CD1c-positive myeloid dendritic cell (primary cell): ENCODE measurements at regions not wholly inside any gene's neighbourhood (a gene's known extent, or its start where the extent isn't known, plus 50 kb on each side); places are given as distances from the start of the nearest gene placed in this dataset.
A peak's percentile ranks its signal among the peaks of the same experiment; 100 is the strongest.

ENCODE experiments used
- DNase-seq: peaks from one replicate; pipeline ENCODE4 v3.0.0-alpha.2; 2016; ENCODE audit errors: extremely low spot score

GRCh38 chr18:37705016-37705415, 139.4 kb upstream of the CELF4 start:
- no peak for DNase-seq

- DNase-seq = no peak
Observed at GRCh38 chr18:37702841-37703240, 137.2 kb upstream of the CELF4 start.

GRCh38 chr18:37701967-37702366, 136.4 kb upstream of the CELF4 start:
- peak; percentile 3 for DNase-seq

- no peak for DNase-seq
Observed at GRCh38 chr18:37698508-37699040, 133.0 kb upstream of the CELF4 start.

- no peak for DNase-seq
Observed at GRCh38 chr18:37694516-37694915, 128.9 kb upstream of the CELF4 start.

GRCh38 chr18:37691162-37691561, 125.6 kb upstream of the CELF4 start:
- DNase-seq = no peak

- no peak for DNase-seq
Observed at GRCh38 chr18:37689841-37690240, 124.2 kb upstream of the CELF4 start.

GRCh38 chr18:37684590-37684989, 119.0 kb upstream of the CELF4 start:
- DNase-seq = no peak

- DNase-seq = no peak
Observed at GRCh38 chr18:37684183-37684582, 118.6 kb upstream of the CELF4 start.

- DNase-seq = no peak
Observed at GRCh38 chr18:37680911-37681310, 115.3 kb upstream of the CELF4 start.

- no peak for DNase-seq
Observed at GRCh38 chr18:37676276-37676675, 110.7 kb upstream of the CELF4 start.

- DNase-seq = no peak
Observed at GRCh38 chr18:37675699-37676098, 110.1 kb upstream of the CELF4 start.

GRCh38 chr18:37674570-37674969, 109.0 kb upstream of the CELF4 start:
- DNase-seq = no peak

GRCh38 chr18:37673671-37674070, 108.1 kb upstream of the CELF4 start:
- DNase-seq = no peak

GRCh38 chr18:37672932-37673595, 107.5 kb upstream of the CELF4 start:
- DNase-seq = no peak

- no peak for DNase-seq
Observed at GRCh38 chr18:37672001-37672400, 106.4 kb upstream of the CELF4 start.

GRCh38 chr18:37671530-37671929, 105.9 kb upstream of the CELF4 start:
- DNase-seq = no peak

GRCh38 chr18:37671119-37671518, 105.5 kb upstream of the CELF4 start:
- no peak for DNase-seq

GRCh38 chr18:37669991-37670534, 104.5 kb upstream of the CELF4 start:
- DNase-seq = no peak

GRCh38 chr18:37668971-37669747, 103.6 kb upstream of the CELF4 start:
- DNase-seq = no peak

GRCh38 chr18:37667836-37668235, 102.2 kb upstream of the CELF4 start:
- no peak for DNase-seq

- no peak for DNase-seq
Observed at GRCh38 chr18:37666991-37667390, 101.4 kb upstream of the CELF4 start.

GRCh38 chr18:37666451-37666850, 100.9 kb upstream of the CELF4 start:
- no peak for DNase-seq
